ENCODE measurements at regions not wholly inside any gene's neighbourhood (a gene's known extent, or its start where the extent isn't known, plus 50 kb on each side); places are given as distances from the start of the nearest gene placed in this dataset.

- TF ChIP-seq, protein P1, sequence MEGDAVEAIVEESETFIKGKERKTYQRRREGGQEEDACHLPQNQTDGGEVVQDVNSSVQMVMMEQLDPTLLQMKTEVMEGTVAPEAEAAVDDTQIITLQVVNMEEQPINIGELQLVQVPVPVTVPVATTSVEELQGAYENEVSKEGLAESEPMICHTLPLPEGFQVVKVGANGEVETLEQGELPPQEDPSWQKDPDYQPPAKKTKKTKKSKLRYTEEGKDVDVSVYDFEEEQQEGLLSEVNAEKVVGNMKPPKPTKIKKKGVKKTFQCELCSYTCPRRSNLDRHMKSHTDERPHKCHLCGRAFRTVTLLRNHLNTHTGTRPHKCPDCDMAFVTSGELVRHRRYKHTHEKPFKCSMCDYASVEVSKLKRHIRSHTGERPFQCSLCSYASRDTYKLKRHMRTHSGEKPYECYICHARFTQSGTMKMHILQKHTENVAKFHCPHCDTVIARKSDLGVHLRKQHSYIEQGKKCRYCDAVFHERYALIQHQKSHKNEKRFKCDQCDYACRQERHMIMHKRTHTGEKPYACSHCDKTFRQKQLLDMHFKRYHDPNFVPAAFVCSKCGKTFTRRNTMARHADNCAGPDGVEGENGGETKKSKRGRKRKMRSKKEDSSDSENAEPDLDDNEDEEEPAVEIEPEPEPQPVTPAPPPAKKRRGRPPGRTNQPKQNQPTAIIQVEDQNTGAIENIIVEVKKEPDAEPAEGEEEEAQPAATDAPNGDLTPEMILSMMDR (IDR thresholded peaks at IDR 0.05) = no peak
These were observed 282.1 kb upstream of the EMCN start for GRCh38 chr4:100799761-100800539.

- TF ChIP-seq, protein P1 (IDR thresholded peaks at IDR 0.05) = no peak
These were observed 280.0 kb upstream of the EMCN start for GRCh38 chr4:100797791-100798190.

DNA sequence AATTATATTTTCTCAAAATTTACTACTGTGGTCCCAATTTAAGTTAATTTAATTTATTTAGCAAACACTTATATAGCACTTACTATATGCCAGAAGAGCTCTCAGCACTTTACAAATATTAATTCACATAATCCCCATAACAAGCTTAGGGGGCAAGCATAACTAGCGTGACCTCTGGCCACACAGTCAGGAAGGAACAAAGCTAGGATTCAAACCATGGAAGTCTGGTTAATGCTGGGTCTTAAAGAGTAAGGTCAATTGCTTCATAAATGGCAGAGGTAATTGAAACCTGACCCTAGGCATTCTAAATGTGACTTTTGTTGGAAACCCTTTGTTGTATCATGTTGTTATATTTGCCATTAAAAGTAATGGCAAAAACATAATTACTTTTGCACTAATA lies 279.5 kb upstream of the EMCN start:
- TF ChIP-seq, protein P1 (IDR thresholded peaks at IDR 0.05) = no peak

GRCh38 chr4:100796332-100796731 lies 278.5 kb upstream of the EMCN start:
- TF ChIP-seq, protein P1 (IDR thresholded peaks at IDR 0.05) = no peak

DNA sequence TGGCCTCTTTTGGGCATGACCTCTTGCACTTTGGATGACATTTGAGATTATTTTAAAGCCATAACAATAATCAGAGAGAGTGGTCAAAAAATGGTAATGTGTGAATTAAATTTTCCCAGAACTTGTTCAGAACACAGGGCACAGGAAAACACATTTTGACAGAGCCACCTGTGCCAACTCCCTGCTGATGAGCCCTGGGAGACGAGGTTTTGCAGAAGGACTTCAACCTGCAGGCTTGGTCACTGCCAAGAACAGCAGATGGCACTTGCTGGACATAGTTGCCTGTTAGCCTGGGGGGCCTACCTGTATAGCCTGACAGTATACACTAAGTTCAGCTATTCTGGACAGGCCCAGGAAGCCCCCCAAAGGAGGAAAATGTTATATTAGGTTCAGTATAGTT lies 277.8 kb upstream of the EMCN start:
- TF ChIP-seq, protein P1 (IDR thresholded peaks at IDR 0.05) = no peak

GRCh38 chr4:100790836-100791615 lies 273.2 kb upstream of the EMCN start:
- TF ChIP-seq, protein P1 (IDR thresholded peaks at IDR 0.05) = no peak

DNA sequence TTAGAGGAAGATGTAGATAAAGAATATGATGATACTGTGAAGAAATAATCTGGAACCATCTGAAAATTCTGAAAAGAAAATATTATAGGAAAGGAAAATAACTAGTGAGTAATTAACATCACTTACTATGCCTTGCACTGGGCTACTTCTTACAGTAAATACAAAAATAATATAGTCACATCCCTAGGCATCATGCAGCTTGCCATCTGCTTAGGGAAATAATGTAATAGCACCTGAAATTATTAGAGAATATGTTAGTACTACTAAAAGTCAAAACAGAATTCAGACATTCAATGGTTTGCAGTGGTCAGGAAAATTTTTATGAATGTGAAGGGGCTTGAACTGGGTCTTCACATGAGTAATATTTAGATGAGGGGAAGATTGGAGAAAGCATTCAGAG lies 272.2 kb upstream of the EMCN start:
- TF ChIP-seq, protein P1 (IDR thresholded peaks at IDR 0.05) = no peak

Measured in LNCAP (cell line).